GM19397 (cell line): ENCODE measurements at regions not wholly inside any gene's neighbourhood (a gene's known extent, or its start where the extent isn't known, plus 50 kb on each side); places are given as distances from the start of the nearest gene placed in this dataset.
"Not testable (repeated sequence)": the region's sequence is repeated elsewhere in the genome, so short reads cannot be mapped to it uniquely, and the experiment has no call there.

Source experiments
- ATAC-seq: cut with Tn5 transposase; IDR thresholded peaks from one replicate; pipeline ENCODE4 v1.9.1; 2021; ENCODE audit warnings: mild to moderate bottlenecking, moderate library complexity; ENCODE audit not compliant: unreplicated experiment

DNA sequence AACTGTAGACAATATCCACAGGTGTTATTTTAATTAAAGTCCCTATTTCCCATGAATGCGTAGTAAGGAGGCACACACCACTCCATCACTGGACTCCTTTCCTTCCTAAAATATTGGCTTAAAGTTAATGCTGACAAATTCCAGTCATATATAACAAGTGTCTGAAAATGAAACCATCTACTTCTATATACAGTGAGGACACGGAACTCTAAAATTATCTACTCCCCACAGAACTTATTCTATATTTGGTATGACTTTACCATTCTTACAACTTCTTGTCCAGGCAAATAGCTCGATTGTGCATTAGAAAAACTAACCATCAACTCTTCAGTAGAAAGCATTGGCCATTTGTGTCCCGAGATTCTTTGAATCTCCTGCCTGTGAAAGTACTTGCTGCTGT, 1560.2 kb downstream of the EFNB2 start:
- ATAC-seq: no peak

DNA sequence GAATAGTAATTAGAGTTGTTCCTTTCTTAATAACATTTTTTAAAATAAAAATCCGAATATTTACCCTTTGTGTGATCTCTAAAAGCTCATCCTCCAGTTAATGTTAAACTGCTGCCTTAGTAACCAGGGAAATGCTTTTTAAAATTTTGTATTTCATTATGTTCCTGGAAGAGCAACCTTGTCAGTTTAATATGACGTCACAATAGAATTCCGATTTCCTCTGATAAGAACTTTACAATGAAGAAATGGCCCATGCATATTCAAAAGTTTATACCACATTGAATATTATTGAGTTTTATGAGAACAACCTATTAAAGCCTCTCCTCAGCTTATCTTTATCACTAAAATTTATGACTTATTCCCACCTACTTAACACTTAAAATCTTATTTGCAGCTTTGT, 1566.6 kb downstream of the EFNB2 start:
- no peak for ATAC-seq

DNA sequence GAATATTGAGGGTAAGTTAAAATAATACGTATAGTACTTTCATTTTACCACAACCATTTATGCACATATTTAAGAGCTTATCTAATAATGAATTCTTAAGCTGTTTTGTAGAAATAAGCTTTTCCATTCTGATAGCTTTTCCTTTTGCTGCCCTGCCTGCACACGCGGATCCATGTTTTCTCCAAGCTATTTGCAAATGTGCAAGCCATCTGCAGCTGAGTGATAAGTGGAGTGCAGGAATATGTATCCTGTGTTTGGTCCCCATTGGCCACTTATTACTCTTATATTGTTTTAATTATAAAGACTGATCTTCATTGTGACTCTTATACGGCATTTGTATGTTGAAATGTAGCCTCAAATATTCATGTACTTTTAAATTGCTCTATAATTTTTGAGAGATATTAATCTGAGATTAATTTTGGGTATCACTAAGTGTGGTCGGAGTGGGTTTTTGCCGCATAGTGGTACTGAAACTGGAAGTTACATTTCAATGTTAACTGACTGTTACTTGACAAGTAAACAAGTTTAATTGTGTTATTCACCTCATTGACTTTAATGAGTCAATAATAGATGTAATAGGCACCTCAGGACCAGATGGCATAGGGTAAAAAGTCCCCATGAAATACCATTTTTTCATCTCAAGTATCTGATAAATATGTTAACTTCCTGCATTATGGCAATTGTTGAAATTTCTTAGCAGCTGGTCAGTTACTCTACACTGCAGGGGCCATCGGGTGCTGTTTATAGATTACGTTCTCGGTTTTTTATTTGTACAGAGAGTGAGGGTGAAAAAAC, 1567.4 kb downstream of the EFNB2 start:
- ATAC-seq: no peak

DNA sequence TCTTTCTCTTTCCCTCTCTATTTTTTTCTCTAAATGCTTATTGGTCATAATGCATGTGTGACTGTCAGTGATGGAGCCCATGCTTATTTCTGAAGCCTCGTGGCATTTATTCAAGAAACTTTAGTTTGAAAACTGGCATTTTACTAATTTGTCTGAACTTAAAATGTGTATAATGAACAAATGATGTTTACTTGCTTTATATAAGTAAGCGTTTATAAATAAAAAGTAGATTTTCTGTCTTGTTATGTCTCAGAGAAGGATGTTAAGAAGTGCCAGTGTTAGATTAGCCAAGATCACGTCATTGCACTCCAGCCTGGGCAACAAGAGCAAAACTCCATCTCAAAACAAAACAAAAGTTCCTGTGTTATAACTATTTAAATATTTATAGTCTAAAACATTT, 1568.1 kb downstream of the EFNB2 start:
- no peak for ATAC-seq

DNA sequence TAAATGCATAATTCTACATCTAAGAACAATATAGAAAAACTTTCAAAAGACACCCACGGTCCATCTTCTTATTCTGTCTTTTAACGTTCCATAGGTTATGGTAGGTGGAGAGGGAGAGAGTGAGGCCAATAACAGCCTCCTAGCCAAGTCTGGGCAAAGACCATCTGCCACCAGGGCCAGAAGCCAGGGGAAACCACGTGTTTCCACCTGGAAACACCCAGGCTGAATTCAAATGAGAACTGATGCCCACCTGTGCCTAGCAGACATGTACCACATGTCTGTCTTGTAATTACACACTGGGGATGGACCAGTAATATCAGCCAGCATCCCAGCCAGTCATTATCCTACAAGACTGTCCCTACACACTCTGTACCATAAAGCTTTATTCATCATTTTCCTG, 1573.1 kb downstream of the EFNB2 start:
- ATAC-seq: no peak

DNA sequence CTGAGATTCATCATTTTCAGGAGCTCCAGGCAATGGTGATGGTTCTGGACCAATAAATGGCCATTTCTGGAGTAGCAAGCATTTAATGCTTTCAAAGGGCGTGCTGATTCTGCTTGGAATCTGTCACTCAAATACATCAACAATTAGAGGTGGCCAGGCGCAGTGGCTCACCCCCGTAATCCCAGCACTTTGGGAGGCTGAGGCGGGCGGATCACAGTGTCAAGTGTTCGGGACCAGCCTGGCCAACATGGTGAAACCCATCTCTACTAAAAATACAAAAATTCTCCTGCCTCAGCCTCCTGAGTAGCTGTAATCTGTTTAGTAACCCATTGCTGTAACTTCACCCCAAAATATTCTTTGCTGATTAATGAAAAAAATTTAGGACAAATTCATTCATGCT, 1574.2 kb downstream of the EFNB2 start:
- no peak for ATAC-seq

DNA sequence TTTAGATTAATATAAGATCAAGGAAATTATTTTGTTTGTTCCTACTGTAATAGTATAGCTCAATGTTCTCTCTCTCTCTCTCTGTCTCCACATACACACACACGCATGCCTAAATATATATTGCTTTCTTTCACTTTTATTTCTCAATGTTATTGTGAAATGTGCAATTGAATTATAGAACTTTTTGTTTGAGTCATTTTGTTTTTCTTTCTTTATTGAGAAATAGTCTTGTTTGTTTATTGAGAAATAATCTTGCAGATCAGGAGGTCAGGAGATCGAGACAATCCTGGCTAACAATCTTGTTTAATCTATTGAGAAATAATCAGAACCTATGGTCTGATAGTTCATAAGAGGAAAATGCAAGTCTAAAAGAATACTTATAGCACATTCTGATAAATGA, 1581.3 kb downstream of the EFNB2 start:
- ATAC-seq: no peak

DNA sequence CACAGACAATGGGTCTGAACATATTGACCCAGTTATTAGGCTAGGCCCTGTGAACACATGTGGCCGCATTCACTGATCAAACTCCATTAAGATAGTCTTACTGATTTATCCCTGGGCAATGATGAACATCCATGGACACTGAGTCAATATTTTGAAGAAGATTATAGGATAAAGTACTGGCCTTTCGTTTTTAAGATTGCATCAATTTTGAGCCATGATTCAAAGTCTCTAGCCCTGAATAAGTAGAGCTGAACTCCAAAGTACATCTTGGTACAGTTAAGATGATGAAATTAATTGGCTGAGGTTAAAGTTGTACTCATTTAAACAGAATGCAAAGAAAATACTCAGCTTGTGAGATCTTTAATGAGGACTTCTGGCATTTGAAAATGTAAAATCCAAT, 1581.9 kb downstream of the EFNB2 start:
- ATAC-seq: no peak

DNA sequence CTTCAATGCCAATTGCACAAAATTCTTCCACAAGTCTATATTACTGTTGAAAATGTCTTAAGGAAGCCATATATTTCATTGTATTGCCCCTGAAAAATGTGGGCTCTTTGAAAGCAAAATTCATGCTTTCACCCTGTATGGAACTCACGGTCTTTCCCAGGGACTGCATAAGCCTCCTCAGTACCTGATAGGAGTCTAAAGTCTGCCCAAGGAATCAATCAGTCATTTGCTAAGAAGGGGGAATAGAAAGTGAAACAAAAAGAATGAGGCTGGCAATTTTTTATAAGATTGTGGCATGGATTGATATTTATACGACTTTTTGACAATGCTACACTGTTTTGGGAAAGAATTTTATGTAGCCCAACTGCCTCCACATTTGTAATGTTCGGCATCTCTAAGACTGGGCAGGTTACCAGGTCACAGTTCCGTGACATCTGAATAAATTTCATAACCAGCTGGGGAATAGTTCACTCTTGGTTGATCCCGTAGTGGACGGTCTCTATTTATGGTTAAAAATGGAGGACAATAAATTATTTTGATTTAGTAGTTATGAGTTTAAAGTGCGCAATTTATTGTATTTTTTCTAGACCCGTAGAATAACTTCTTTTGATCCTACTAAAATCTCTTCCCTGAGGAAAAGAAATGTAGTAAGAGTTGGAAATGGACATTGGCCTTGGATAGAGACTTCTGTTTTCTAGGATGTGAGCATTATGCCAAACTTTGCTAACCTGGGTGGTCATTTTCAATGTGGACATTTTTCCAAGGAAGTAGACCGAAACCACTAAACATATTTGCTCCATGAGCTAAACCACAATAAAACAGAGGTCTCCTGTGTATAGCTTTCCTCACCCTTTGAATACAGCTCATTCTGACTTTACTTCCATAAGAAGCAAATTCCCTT, 1585.4 kb downstream of the EFNB2 start:
- ATAC-seq: no peak

DNA sequence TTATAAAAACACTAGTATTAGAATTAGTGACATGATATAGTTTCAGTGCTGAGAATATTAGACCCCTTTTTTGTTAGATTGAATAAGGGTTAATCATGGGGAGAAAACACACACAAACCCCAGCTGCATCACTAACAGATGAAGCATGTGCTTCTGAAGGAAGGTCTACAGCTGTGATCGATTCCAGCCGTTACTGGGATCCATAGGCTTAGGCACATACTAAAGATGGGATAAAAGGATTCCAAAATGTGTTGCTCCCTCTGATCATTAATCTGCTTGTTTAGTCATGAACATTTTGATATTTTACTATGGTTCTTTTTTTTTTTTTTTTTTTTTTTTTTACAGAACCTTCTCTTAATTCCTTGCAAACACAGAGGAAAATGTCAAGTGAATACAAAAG, 1591.3 kb downstream of the EFNB2 start:
- no peak for ATAC-seq

DNA sequence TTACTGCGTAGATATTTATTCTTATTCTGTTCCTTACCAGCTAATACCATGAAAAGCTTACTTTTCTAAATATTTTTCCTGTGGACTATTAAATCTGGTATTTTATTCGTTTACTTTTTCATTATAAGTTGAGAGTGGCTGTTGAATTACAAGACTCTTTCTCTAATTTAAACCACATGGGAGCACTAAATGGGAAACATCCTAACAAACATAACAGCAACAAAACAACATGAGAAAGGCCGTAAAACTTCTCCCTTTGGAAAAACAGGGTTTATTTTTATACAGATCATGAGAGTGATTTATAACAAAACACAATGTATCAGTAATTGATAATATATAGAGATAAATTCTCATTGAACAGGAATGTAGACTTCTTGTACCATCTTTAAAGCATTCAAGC, 1592.1 kb downstream of the EFNB2 start:
- ATAC-seq: no peak

DNA sequence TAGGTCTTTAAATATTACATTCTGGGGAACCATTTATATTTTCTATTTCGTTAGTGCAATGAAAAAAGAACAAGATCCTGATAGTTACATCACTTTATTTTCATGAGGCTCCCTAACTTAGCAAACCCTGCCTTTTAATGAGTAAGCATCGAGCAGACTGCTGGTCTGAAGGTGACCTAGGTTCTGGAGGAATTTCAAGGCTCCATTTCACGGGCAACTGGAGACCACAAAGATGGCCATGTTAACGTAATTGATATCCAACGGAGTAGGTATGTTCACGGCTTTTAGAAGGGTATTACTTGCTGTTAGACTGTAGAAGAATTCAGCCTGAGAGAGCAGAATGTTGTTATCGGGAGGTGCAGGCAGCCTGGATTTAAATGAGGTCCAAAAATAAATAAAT, 1597.6 kb downstream of the EFNB2 start:
- ATAC-seq: no peak

DNA sequence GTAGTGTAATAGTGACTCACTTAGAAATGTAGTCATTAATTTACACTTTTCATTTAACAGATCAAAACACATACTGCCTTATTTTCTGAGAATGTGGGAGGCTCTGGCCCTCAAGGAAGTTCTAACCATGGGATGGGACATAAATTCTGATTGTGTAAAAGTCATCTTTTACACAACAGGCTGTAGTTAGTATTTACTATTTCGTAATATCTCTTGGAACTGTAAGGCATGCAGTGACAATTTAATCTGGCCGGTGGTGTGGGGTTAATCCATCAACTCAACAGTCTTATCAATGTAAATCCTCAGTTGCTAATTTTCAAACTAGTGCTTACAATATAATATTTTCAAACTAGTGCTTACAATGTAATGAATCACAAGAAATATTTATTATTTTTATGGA, 1599.2 kb downstream of the EFNB2 start:
- no peak for ATAC-seq

DNA sequence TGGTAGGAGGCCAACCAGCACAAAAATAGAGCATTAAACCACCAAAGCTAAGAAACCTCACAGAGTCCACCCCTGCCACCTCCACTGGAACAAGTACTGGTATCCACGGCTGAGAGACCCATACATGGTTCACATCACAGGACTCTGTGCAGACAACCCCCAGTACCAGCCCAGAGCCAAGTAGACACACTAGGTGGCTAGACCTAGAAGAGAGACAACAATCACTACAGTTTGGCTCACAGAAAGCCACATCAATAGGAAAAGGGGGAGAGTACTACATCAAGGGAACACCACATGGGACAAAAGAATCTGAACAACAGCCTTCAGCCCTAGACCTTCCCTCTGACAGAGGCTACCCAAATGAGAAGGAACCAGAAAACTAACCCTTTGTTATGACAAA, 1614.9 kb downstream of the EFNB2 start:
- ATAC-seq: not testable (repeated sequence)

DNA sequence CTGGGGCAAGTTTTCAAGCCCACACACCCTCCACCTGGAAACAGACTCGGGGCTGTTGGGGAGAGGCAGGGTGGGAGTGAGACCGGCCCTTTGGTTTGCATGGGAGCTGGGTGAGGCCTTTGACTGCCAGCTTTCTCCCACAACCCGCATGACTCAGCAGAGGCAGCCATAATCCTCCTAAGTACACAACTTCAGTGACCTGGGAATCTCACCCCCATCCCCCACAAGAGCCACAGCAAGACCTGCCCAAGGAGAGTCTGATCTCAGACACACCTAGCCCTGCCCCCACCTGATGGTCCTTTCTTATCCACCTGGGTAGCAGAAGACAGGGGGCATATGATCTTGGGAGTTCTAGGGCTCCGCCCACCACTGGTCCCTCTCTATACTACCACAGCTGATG, 1615.4 kb downstream of the EFNB2 start:
- no peak for ATAC-seq

DNA sequence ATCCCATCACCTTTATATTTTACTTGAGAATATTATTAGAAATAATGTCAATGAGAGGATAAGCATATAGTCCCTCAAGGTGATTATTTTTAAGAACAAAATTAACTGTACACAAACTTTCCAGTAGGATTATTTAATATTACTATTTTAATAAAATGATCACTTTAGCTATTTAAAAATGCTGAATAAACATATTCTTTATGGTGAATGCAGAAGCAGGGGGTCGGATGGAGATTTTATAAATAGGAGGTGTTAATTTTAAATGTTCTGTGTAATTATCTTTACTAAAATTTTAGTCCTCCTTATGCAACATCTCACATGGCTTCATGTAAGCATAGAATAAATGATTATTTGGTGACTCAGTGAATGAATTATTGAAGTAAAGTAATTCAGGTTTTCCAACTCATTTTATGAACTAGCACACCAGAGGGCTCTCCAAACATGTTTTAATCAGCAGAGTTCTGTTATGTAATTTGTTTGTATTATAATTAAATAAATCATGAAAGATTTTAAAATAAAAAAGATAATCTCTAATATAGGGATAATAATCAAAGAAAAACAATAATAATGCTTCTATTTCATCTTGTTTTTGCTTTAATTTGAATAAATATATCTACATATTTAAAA, 1635.2 kb downstream of the EFNB2 start:
- no peak for ATAC-seq

DNA sequence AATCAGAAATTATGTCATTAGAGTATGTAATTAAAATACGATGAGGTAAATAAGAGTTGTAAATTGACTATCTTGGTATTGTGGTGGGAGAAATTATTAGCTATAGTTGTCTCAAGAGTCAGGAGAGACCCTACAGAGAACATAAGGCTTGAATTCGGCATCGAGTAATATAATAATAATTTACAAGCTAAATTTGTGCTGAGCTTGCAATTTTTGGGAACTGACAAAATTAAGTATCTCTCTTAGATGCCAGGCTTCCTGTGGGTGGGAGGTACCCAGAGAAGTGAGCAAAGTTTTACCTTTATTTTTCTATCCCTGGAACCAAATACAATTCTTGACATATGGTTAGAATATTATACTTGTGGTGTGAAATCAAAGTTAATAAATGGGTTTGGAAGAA, 1637.0 kb downstream of the EFNB2 start:
- ATAC-seq: no peak

DNA sequence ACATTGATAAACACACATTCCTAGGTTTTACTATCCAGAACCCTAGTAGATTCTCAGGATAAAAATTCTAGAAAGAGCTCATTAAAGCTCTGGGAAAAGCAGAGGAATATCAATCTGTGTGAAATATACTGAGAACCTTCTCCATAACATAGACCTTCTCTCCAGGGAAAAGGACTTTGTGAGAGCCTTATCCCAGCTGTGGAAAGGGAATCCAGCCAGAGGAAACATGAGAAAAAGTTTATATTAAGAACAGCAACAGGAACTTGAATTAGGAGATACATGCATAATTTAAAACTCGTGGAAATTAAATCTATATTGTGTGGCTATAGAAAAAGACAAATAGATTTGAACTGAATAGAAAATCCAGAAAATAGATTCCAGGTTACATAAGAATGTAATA, 1639.9 kb downstream of the EFNB2 start:
- ATAC-seq: no peak

DNA sequence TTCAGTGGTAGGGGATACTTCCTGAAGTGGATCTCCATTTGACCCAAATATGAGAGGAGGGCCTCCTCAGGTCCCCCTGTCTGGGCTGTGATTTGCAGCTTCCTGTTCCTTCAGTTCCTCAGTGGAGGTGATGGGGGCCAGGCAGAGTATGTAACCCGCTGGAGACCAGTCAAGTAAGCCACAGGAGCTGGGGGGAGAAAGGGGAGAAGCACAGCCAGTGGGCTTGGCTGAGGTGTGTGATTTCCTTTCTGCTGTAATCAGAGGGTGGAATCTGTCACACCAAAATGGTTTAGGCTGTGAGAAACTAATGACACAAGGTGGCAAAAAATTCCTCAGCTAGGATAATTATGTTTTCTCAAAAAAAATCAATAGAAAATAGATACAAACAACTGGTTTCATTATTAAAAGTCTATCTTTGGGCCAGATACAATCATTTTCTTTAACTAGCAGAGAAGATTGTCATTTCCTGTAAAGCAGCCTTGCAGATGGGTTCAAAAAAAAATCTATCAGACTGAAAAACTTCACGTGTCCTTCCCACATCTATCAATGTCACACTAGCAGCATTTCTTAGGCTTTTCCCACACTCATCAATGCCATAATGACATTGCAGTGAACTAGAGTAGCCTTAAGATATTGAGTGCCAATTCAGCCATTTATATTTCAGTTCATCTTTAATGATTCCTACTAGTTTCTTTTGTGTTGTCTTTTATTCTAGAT, 1660.3 kb downstream of the EFNB2 start:
- no peak for ATAC-seq

DNA sequence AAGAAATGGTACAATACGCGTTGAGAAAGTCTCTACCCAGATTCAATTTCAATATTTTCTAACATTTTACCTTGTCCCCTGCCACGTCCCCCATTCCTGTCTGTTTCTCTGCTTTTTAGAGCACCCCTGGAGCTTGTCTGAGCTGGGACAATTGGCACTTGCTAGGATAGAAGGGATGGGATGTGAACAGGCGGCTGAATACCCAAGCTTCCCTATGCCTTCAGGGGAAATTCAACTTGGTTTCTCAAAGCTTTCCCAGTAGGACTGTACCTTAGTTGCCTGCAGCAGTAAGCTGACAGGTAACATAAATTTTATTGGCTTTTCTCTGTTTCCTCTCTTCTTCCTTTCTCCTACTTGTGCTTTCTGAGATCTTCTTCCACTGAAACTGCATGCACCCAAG, 1663.3 kb downstream of the EFNB2 start:
- no peak for ATAC-seq

DNA sequence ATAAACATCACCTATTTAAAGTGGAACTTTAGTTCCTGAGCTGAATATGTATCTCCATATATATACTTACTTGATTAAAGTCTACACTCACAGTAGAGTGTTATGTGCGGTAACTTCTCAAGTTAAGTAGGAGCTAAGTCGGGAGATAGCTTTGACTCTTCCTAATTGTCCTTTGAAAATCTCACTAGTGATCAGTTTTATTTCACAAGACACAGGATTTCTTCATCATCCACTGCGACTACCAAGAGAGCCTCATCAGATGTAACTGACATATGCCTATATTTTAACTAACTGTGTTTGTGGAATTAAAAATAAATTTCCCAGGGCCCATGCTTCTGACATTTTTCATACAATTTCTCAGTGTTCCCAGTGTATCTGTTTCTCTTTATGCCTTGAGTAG, 1664.0 kb downstream of the EFNB2 start:
- no peak for ATAC-seq
